H1 (cell line): ENCODE measurements at regions not wholly inside any gene's neighbourhood (a gene's known extent, or its start where the extent isn't known, plus 50 kb on each side); places are given as distances from the start of the nearest gene placed in this dataset.

Experiments used
- ASH2L ChIP-seq: fragments of 200-600, 300-600 bp; sonication (generic); IDR thresholded peaks from one replicate; pipeline ENCODE4 v1.7.1; 2017; ENCODE audit warnings: low read length
- BRCA1 ChIP-seq: IDR thresholded peaks from 2 replicates; pipeline ENCODE4 v1.6.1; 2012; ENCODE audit warnings: low read depth, low read length, improper control_type of control experiment
- CTCF ChIP-seq, 3 experiments: IDR thresholded peaks; 1 replicate in 2 of 3; 2 replicates in 1 of 3; pipeline versions ENCODE4 v1.5.1 to v1.6.1; 2011; ENCODE audit warnings: low read length in 3 of 3, mild to moderate bottlenecking in 3 of 3, inconsistent platforms in 2 of 3, low read depth in 1 of 3, moderate library complexity in 1 of 3; ENCODE audit not compliant: insufficient read depth in 1 of 3; ENCODE audit errors: control extremely low read depth in 1 of 3
- EZH2 ChIP-seq: fragments of 200-600 bp; sonication (generic); IDR thresholded peaks from 2 replicates; pipeline ENCODE4 v1.7.1; 2012; ENCODE audit warnings: low read depth, mild to moderate bottlenecking, moderate library complexity, low read length, inconsistent platforms; ENCODE audit not compliant: severe bottlenecking
- JUN ChIP-seq: IDR thresholded peaks from 2 replicates; pipeline ENCODE4 v1.6.1; 2011; ENCODE audit warnings: low read depth, mild to moderate bottlenecking, improper control_type of control experiment, low read length
- MAX ChIP-seq: IDR thresholded peaks from 2 replicates; pipeline ENCODE4 v1.6.1; 2012; ENCODE audit warnings: inconsistent platforms
- NANOG ChIP-seq: IDR thresholded peaks from 2 replicates; pipeline ENCODE4 v1.6.1; 2011; ENCODE audit warnings: low read length, low read depth, mild to moderate bottlenecking, inconsistent platforms; ENCODE audit not compliant: insufficient read depth, poor library complexity, severe bottlenecking
- NRF1 ChIP-seq: IDR thresholded peaks from 2 replicates; pipeline ENCODE4 v1.6.1; 2011; ENCODE audit warnings: mild to moderate bottlenecking, low read depth, low read length, improper control_type of control experiment
- TAF7 ChIP-seq: optimal IDR thresholded peaks from 2 replicates; pipeline ENCODE3; 2011; ENCODE audit warnings: low read depth, mild to moderate bottlenecking, inconsistent platforms, low read length, moderate library complexity, borderline replicate concordance
- TCF12 ChIP-seq: IDR thresholded peaks from 2 replicates; pipeline ENCODE4 v1.6.1; 2011; ENCODE audit warnings: low read depth, mild to moderate bottlenecking, low read length

- TF ChIP-seq NRF1: no peak
- no peak for TF ChIP-seq CTCF (IDR thresholded peaks at IDR 0.05; ENCODE audit: control extremely low read depth in 1 of 3, insufficient read depth in 1 of 3, low read depth in 1 of 3, low read length in 3 of 3)
- TF ChIP-seq NANOG: no peak
- no peak for TF ChIP-seq TAF7
- TF ChIP-seq EZH2: no peak
- TF ChIP-seq TCF12: no peak
- TF ChIP-seq ASH2L: no peak
- TF ChIP-seq MAX: no peak
- TF ChIP-seq BRCA1: no peak
- TF ChIP-seq JUN: no peak
Measured at GRCh38 chr2:221103930-221104329, 468.2 kb downstream of the EPHA4 start.
